Activated B cell treated with CpG ODN at 0.5 μM for 24 hours (primary cell): ENCODE measurements at regions not wholly inside any gene's neighbourhood (a gene's known extent, or its start where the extent isn't known, plus 50 kb on each side); places are given as distances from the start of the nearest gene placed in this dataset.
"Not testable (repeated sequence)": the region's sequence is repeated elsewhere in the genome, so short reads cannot be mapped to it uniquely, and the experiment has no call there.

Experiments used
- ATAC-seq: fragments of 200-7000 bp; cut with Tn5 transposase; one replicate; pipeline ENCODE4 v1.10.0; 2021; ENCODE audit warnings: low read depth, mild to moderate bottlenecking, moderate library complexity
- CTCF ChIA-PET: fragments of 350-600 bp; sonication (Branson Sonifier 250); formaldehyde crosslinking; loops from one replicate; lab custom pipeline; 2021; ENCODE audit warnings: antibody characterized with exemption; lab: Charles Lee
- POLR2A ChIA-PET: fragments of 350-600 bp; sonication (Branson Sonifier 250); formaldehyde crosslinking; loops from one replicate; lab custom pipeline; 2021; ENCODE audit warnings: antibody characterized with exemption; lab: Charles Lee
- DNase-seq: peaks from one replicate; pipeline ENCODE4 v3.0.0; 2022
- H3K27ac Mint-ChIP-seq: one replicate; pipeline ENCODE4 v1.8.0; 2020; ENCODE audit warnings: mixed read lengths
- H3K27me3 Mint-ChIP-seq: one replicate; pipeline ENCODE4 v1.8.0; 2021; ENCODE audit warnings: mixed read lengths
- H3K36me3 Mint-ChIP-seq: one replicate; pipeline ENCODE4 v1.8.0; 2021; ENCODE audit warnings: low read depth, mixed read lengths
- H3K4me1 Mint-ChIP-seq: one replicate; pipeline ENCODE4 v1.8.0; 2021; ENCODE audit warnings: mixed read lengths
- H3K4me3 Mint-ChIP-seq: one replicate; pipeline ENCODE4 v1.8.0; 2020; ENCODE audit warnings: mild to moderate bottlenecking, mixed read lengths
- H3K9me3 Mint-ChIP-seq: one replicate; pipeline ENCODE4 v1.8.0; 2020; ENCODE audit warnings: mixed read lengths
- intact Hi-C: fragments of 100-400 bp; cut with micrococcal nuclease; formaldehyde crosslinking; loops from one replicate; pipeline ENCODE4 v1.15.1; 2024
- TF ChIP-seq, protein P1 (sequence below): fragments of 200-600 bp; IDR thresholded peaks from one replicate; pipeline ENCODE4 v1.8.0; 2022; ENCODE audit warnings: antibody characterized with exemption, mild to moderate bottlenecking

GRCh38 chr21:13843081-13843480 lies 233.5 kb downstream of the POTED start:
- H3K27ac Mint-ChIP-seq, DNase-seq, H3K4me1 Mint-ChIP-seq, intact Hi-C loops, H3K9me3 Mint-ChIP-seq, POLR2A ChIA-PET, H3K27me3 Mint-ChIP-seq, H3K4me3 Mint-ChIP-seq, H3K36me3 Mint-ChIP-seq, CTCF ChIA-PET, ATAC-seq: not testable (repeated sequence)

DNA sequence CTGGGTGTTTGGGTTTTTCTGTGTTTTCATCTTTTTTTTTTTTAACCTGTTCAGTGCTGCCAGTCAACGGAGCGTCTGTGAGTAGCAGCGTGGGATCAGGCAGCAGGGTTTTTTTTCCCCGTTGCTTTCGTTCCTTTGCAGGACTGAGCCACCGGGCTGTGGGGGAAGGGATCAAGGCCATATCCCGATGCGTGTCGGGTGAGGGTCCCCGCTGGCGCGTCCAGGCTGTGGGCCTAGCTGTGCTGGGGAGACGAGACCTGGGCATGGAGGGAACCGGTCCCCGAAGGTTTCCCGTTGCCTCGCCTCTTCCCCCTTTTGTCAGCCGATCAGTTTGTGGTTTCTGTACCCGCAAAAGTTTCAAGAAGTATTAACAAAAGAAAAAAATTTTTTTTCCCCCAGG lies 218.1 kb downstream of the POTED start:
- H3K36me3 Mint-ChIP-seq, CTCF ChIA-PET, intact Hi-C loops, H3K4me1 Mint-ChIP-seq, POLR2A ChIA-PET, DNase-seq, H3K4me3 Mint-ChIP-seq, ATAC-seq, H3K9me3 Mint-ChIP-seq, H3K27me3 Mint-ChIP-seq, H3K27ac Mint-ChIP-seq: not testable (repeated sequence)

DNA sequence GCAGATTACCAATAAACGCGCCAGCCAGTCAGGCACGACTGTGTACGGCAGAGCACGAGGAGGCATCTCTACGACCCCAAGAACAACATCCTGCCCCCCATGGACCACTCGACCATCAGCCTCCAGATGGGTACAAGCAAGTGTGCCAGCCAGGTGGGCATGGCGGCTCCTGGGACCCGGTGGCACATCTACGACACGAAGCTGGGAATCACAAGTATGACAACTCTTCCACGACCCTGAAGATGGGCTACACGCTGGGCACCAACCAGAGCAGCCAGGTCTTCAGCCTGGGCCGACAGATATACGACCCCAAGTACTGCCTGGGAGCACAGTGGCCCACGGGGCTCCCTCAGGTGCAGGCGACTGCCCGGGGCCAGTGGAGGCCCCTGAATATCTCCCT lies 217.6 kb downstream of the POTED start:
- Mint-ChIP-seq H3K27ac (no peak overlapping the region), H3K36me3 (no peaks in the 10 kb centered on the region)

GRCh38 chr21:13826511-13826910 lies 216.9 kb downstream of the POTED start:
- H3K27ac Mint-ChIP-seq, ATAC-seq: not testable (repeated sequence)

More for the DNA sequence above, 217.6 kb downstream of the POTED start:
- Mint-ChIP-seq H3K4me3 (no peak overlapping the region), H3K4me1 (no peaks in the 10 kb centered on the region), H3K27me3 (no peaks in the 10 kb centered on the region), H3K9me3 (peaks cover 6% of the 10 kb centered on the region)
- ATAC-seq (no peak), DNase-seq (no peak)
- TF ChIP-seq, protein P1, sequence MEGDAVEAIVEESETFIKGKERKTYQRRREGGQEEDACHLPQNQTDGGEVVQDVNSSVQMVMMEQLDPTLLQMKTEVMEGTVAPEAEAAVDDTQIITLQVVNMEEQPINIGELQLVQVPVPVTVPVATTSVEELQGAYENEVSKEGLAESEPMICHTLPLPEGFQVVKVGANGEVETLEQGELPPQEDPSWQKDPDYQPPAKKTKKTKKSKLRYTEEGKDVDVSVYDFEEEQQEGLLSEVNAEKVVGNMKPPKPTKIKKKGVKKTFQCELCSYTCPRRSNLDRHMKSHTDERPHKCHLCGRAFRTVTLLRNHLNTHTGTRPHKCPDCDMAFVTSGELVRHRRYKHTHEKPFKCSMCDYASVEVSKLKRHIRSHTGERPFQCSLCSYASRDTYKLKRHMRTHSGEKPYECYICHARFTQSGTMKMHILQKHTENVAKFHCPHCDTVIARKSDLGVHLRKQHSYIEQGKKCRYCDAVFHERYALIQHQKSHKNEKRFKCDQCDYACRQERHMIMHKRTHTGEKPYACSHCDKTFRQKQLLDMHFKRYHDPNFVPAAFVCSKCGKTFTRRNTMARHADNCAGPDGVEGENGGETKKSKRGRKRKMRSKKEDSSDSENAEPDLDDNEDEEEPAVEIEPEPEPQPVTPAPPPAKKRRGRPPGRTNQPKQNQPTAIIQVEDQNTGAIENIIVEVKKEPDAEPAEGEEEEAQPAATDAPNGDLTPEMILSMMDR = no peak
- ChIA-PET POLR2A (no interaction called here), CTCF (no interaction called here)
- intact Hi-C loops = no loop called here

DNA sequence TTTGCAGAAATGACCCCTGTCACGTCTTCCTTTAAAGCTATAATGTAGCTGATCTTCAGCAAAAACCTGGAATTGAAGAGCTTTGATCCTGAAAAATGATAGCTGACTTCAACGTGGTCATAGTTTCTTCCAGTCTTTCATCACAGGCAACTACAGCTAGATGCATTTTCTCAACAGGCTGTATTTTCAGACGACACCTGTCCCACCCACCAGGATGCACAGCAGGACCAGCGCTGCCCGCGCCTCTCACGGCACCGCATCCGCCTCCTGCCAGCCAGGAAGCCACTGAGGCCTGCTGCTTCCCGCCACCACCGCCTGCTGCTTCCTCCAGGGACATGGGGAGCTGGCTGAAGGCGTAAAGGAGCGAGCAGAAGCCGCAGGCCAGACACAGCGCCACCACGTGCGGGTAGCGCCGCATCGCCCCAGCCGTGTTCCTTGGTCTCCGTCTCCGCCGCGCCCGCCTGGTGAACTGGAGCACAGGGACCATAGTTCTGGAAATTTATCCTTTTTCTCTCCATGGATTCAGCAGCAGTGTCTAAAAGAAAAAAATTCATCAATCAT lies 215.7 kb downstream of the POTED start:
- not testable (repeated sequence) for H3K36me3 Mint-ChIP-seq

More at GRCh38 chr21:13826511-13826910, 216.9 kb downstream of the POTED start:
- POLR2A ChIA-PET, H3K9me3 Mint-ChIP-seq, intact Hi-C loops, H3K27me3 Mint-ChIP-seq, H3K36me3 Mint-ChIP-seq, DNase-seq, CTCF ChIA-PET, H3K4me1 Mint-ChIP-seq, H3K4me3 Mint-ChIP-seq: not testable (repeated sequence)

GRCh38 chr21:13820286-13820685 lies 210.7 kb downstream of the POTED start:
- POLR2A ChIA-PET, H3K27me3 Mint-ChIP-seq, H3K4me1 Mint-ChIP-seq, H3K36me3 Mint-ChIP-seq, CTCF ChIA-PET, intact Hi-C loops, ATAC-seq, H3K9me3 Mint-ChIP-seq, H3K4me3 Mint-ChIP-seq, DNase-seq, H3K27ac Mint-ChIP-seq: not testable (repeated sequence)

More for the DNA sequence above, 215.7 kb downstream of the POTED start:
- H3K4me3 Mint-ChIP-seq, POLR2A ChIA-PET, ATAC-seq, intact Hi-C loops, H3K4me1 Mint-ChIP-seq, H3K27ac Mint-ChIP-seq, H3K9me3 Mint-ChIP-seq, CTCF ChIA-PET, DNase-seq, H3K27me3 Mint-ChIP-seq: not testable (repeated sequence)

GRCh38 chr21:13812191-13812590 lies 202.6 kb downstream of the POTED start:
- H3K36me3 Mint-ChIP-seq, CTCF ChIA-PET, DNase-seq, intact Hi-C loops, H3K4me1 Mint-ChIP-seq, H3K4me3 Mint-ChIP-seq, ATAC-seq, H3K27me3 Mint-ChIP-seq, H3K27ac Mint-ChIP-seq, H3K9me3 Mint-ChIP-seq, POLR2A ChIA-PET: not testable (repeated sequence)

DNA sequence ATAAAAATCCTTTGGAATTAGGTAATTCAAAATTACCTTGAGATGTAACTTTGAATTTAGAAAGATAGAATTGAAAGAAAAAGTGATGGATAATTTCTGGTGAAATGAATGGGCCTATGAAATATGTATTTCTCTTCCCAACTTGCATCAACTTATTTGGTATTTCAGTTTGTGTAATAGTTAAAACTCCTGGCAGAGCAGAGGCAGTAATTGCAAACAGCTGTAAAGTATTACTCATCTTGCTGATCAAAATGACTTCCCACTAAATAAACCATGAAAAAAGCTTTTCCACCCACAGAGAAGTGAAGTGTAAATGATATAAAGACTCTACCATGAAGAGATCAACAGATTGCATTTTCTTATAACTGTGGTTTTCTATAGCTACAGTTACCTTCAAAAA lies 201.0 kb downstream of the POTED start:
- H3K9me3 Mint-ChIP-seq, intact Hi-C loops, ATAC-seq, H3K27me3 Mint-ChIP-seq, H3K27ac Mint-ChIP-seq, CTCF ChIA-PET, H3K36me3 Mint-ChIP-seq, H3K4me1 Mint-ChIP-seq, H3K4me3 Mint-ChIP-seq, POLR2A ChIA-PET, DNase-seq: not testable (repeated sequence)

DNA sequence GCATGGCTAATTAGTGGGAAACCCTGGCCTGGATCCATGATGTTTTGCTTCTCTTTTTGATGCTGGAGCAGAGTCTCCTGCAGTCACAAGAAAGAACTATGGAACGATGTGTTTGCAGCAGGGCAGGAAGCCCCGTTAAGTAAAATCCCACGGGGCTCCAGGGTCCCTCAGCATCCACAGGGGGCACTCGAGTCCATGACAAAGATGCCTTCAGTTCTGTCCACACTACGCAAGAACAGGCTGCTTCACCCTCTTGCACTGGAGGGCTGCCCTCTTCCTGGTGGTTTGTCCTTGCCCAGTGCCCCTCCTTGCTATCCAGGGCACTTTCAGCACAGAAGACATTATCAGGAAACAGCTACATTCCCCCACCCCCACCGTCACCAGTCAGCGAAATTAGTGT lies 196.9 kb downstream of the POTED start:
- H3K4me1 Mint-ChIP-seq, intact Hi-C loops, ATAC-seq, H3K36me3 Mint-ChIP-seq, H3K4me3 Mint-ChIP-seq, DNase-seq, H3K27ac Mint-ChIP-seq, POLR2A ChIA-PET, H3K9me3 Mint-ChIP-seq, CTCF ChIA-PET, H3K27me3 Mint-ChIP-seq: not testable (repeated sequence)

- H3K27ac Mint-ChIP-seq, intact Hi-C loops, H3K27me3 Mint-ChIP-seq: not testable (repeated sequence)
These were observed 193.2 kb downstream of the POTED start for GRCh38 chr21:13802757-13803156.

More at GRCh38 chr21:13802757-13803156, 193.2 kb downstream of the POTED start:
- DNase-seq, ATAC-seq, H3K9me3 Mint-ChIP-seq, POLR2A ChIA-PET, H3K4me1 Mint-ChIP-seq, H3K36me3 Mint-ChIP-seq, CTCF ChIA-PET, H3K4me3 Mint-ChIP-seq: not testable (repeated sequence)
